Brain microvascular endothelial cell (primary cell): ENCODE measurements at regions not wholly inside any gene's neighbourhood (a gene's known extent, or its start where the extent isn't known, plus 50 kb on each side); places are given as distances from the start of the nearest gene placed in this dataset.

Source experiments
- DNase-seq: peaks from one replicate; pipeline ENCODE4 v3.0.0-alpha.2; 2020
- H3K27ac ChIP-seq: fragments of 250-450 bp; sonication (Bioruptor Pico); 2 replicates; pipeline ENCODE4 v1.5.1; 2020; ENCODE audit warnings: mild to moderate bottlenecking, moderate library complexity
- H3K27me3 ChIP-seq: fragments of 250-450 bp; sonication (Bioruptor Pico); replicated peaks from 2 replicates; pipeline ENCODE4 v1.5.1; 2020; ENCODE audit warnings: mild to moderate bottlenecking
- H3K36me3 ChIP-seq: fragments of 250-450 bp; sonication (Bioruptor Pico); replicated peaks from 2 replicates; pipeline ENCODE4 v1.5.1; 2020; ENCODE audit warnings: mild to moderate bottlenecking
- H3K4me3 ChIP-seq: 2 replicates; pipeline ENCODE4 v1.5.1; 2011; ENCODE audit warnings: low read depth, mild to moderate bottlenecking, control low read depth, low read length, moderate library complexity
- in situ Hi-C: cut with HindIII; loops from 2 replicates; pipeline ENCODE4 v1.10.0; 2017; ENCODE audit warnings: low sequenced_read_pairs, low pct_ligation_motif_present
- TF ChIP-seq, protein P1 (sequence below): IDR thresholded peaks from 2 replicates; pipeline ENCODE4 v1.5.1; 2011; ENCODE audit warnings: low read depth, mild to moderate bottlenecking, moderate library complexity, low read length, control low read depth, inconsistent platforms; ENCODE audit errors: missing control alignments

DNA sequence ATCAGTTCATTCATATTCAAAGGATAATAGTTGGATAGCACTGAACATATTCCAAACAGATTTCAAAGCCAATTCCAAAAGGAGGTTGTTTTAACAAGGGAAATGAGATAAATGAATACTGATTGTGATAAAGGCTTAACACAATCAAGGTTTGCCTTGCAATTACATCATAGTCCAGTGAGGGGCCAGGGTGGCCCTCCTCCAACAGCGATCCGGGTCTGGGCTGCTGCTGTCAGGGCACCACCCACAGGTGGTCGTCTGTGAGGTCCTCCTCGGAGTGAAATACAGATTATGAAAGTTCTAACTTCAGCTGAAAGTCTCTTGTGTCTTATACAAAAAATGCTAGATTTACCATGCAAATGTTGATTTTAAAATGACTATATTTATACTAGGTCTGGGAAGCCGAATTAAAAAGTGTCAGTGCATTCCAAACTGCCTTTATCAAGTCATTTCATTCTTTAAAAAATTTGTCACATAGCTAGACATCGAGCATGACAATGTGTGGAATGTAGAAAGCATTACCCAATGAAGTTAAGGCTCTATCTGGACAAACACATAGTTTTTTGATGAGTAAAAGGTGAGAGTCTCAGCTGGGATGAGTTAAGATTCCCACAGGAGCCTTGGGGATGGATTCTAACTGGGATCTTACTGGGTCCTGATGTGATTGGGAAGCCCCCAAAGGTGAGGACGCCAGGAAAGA lies 65.9 kb upstream of the SLC22A23 start:
- H3K27ac ChIP-seq, result peak overlapping the region; percentile 16
- no peak for DNase-seq
- no peaks in the 10 kb centered on the region for H3K36me3 ChIP-seq
- H3K27me3 ChIP-seq, result no peaks in the 10 kb centered on the region
- no peak overlapping the region for H3K4me3 ChIP-seq
- in situ Hi-C loops, result no loop called here
- TF ChIP-seq, protein P1, sequence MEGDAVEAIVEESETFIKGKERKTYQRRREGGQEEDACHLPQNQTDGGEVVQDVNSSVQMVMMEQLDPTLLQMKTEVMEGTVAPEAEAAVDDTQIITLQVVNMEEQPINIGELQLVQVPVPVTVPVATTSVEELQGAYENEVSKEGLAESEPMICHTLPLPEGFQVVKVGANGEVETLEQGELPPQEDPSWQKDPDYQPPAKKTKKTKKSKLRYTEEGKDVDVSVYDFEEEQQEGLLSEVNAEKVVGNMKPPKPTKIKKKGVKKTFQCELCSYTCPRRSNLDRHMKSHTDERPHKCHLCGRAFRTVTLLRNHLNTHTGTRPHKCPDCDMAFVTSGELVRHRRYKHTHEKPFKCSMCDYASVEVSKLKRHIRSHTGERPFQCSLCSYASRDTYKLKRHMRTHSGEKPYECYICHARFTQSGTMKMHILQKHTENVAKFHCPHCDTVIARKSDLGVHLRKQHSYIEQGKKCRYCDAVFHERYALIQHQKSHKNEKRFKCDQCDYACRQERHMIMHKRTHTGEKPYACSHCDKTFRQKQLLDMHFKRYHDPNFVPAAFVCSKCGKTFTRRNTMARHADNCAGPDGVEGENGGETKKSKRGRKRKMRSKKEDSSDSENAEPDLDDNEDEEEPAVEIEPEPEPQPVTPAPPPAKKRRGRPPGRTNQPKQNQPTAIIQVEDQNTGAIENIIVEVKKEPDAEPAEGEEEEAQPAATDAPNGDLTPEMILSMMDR, result no peak

DNA sequence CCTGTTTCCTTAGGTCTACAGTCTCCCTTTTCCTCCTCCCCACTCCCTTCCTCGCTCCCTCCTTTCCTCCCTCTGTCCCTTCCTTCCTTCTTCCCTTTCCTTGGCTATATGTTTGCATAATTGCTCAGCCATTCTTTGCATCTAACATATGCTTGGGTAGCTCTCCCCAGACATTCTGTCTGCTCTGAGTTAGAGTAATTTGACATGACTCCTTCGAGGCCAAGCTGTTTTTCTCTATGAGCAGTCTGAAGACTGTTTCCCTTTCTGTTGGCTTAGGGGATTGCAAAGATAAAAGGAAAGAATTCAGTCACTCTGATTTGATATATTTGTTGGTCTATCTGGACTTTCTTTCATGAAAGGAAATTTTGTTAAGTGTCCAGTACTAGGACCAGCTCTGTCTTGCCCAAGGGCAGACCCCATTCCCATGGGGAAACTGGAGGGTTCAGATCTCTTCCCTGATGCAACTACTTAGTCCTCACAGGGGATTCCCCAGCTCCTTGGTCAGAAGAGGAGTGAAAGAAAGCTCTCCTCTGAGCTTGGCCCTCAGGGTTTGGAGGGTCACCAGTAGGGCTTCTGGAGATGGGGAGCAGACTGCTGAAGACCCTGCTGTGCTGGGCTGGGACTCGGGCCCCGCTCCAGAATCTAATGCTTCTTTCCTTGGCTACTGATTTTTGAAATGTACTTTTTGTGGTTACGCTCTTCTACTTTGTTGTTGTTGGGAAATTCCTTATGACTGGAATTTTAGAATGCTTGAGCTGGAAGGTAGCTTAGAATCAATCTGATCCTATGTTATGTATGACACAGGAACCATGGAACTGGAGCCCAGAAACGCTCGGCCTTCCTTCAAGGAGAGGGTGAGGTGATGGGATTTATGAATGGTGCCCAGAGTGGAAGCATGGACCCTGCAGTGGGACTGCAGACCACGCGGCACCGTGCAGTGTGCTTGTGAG lies 63.7 kb upstream of the SLC22A23 start:
- no peaks in the 10 kb centered on the region for H3K36me3 ChIP-seq
- H3K4me3 ChIP-seq, result no peak overlapping the region
- no peak for DNase-seq
- no peaks in the 10 kb centered on the region for H3K27me3 ChIP-seq
- in situ Hi-C loops, result no loop called here
- TF ChIP-seq, protein P1, result no peak
- H3K27ac ChIP-seq, result peak overlapping the region; percentile 23

DNA sequence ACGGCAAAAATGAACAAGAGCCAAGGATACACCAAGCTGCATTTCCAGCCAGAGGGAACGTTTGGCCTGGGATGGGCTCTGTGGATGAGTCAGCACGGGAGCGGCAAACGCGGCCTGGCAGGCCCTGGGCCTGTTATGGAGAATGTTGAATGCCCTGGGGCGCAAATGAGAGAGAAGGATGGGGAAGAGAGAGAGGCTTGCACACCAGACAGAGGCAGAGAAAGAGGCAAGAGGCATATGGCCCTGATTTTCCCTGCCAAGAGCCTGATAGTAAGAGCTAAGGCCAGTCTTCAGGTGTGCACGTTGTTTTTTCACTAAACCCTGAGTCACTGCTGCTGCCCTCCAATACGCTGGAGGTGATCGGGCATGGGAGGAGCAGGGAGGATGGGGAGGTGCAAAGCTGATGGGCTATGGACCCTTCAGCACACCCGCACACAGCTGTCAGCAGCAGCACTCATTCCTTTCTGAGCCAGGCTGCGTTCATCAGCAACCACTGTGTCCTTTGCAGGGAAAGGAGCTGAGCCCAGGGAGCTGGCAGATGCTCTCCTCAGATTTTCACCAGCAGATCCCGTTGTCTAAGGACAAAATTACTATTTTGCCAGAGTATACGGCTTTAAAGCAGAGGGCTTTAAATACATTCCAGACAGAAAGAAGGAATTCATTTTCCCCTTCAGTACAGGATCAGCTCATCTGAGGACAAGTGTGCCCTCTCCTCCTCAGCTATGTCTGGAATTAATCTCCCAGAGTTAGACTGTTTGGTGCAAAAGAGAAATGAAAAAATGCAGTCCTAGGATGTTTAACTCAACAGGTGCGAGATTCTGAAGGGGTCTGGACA lies 61.7 kb upstream of the SLC22A23 start:
- H3K27ac ChIP-seq, result no peak overlapping the region
- H3K4me3 ChIP-seq, result no peak overlapping the region
- DNase-seq, result no peak
- no peaks in the 10 kb centered on the region for H3K27me3 ChIP-seq
- in situ Hi-C loops, result no loop called here
- H3K36me3 ChIP-seq, result no peaks in the 10 kb centered on the region
- TF ChIP-seq, protein P1, result no peak

DNA sequence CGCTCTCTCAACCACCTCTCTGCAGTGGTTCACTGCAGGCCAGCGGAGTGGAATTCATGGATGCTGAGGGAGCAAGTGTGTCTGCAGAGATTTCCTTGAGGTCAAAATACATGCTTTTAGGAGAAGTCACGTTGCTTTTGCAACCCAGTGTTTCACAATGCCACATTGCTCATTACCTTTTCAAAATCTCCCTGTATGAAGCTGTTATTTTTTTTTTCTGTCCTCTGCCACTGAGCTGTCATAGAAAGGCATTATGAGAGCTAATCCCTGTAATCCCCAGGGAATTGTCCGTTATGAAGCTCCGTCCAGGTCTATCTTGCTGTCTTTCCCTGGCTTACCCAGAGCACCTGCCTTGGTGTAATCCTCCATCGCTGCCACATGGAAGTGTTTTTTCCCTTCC lies 60.5 kb upstream of the SLC22A23 start:
- Histone ChIP-seq H3K36me3 (no peaks in the 10 kb centered on the region), H3K4me3 (no peak overlapping the region), H3K27ac (no peak overlapping the region), H3K27me3 (no peaks in the 10 kb centered on the region)
- TF ChIP-seq, protein P1, result no peak
- peak; percentile 80 for DNase-seq
- in situ Hi-C loops, result no loop called here

DNA sequence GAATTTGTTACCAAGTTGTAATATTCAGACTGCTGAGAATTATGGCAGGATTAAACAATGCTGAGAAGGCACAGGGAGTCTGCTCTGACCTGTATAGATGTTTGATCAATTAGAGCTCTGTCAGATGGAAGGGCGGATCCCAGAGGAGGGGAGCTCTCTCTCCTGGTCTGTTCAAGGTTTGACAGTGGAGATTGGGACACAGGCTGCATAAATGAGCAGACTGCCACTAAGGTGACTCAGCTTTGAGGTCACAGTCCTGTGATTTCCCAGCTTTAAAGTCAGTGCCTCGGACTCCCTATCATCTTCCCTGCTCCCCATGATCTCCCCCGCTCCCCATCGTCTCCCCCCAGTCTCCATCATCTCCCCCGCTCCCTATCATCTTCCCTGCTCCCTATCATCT lies 59.2 kb upstream of the SLC22A23 start:
- no peak for DNase-seq
- TF ChIP-seq, protein P1, result no peak
- H3K27ac ChIP-seq, result no peak overlapping the region
- no peaks in the 10 kb centered on the region for H3K36me3 ChIP-seq
- no peak overlapping the region for H3K4me3 ChIP-seq
- H3K27me3 ChIP-seq, result no peaks in the 10 kb centered on the region
- in situ Hi-C loops, result no loop called here
